CD4-positive, alpha-beta memory T cell (primary cell): ENCODE measurements at regions not wholly inside any gene's neighbourhood (a gene's known extent, or its start where the extent isn't known, plus 50 kb on each side); places are given as distances from the start of the nearest gene placed in this dataset.

Experiments used
- CTCF ChIA-PET: fragments of 350-600 bp; sonication (Branson Sonifier 250); formaldehyde crosslinking; loops from one replicate; lab custom pipeline; 2021; ENCODE audit warnings: inconsistent platforms; ENCODE audit not compliant: partially characterized antibody; lab: Charles Lee
- POLR2A ChIA-PET: fragments of 350-600 bp; sonication (Branson Sonifier 250); formaldehyde crosslinking; loops from one replicate; lab custom pipeline; 2021; ENCODE audit not compliant: partially characterized antibody; lab: Charles Lee
- DNase-seq, 5 donors: peaks; one replicate each; pipeline versions ENCODE4 v3.0.0 to v3.0.0-alpha.2; 2020 to 2022; ENCODE audit warnings: mixed read lengths in 1 of 5
- H3K27ac ChIP-seq: one replicate; pipeline ENCODE4 v1.7.0; 2013; ENCODE audit warnings: low read depth, low read length
- H3K27me3 ChIP-seq: 2 replicates; pipeline ENCODE4 v1.7.0; 2013; ENCODE audit warnings: mild to moderate bottlenecking, low read length, moderate library complexity; ENCODE audit not compliant: insufficient read depth
- H3K36me3 ChIP-seq: 2 replicates; pipeline ENCODE4 v1.7.0; 2013; ENCODE audit warnings: mild to moderate bottlenecking, low read length, moderate library complexity; ENCODE audit not compliant: insufficient read depth
- H3K4me1 ChIP-seq: 2 replicates; pipeline ENCODE4 v1.7.0; 2013; ENCODE audit warnings: mild to moderate bottlenecking, low read length, moderate library complexity; ENCODE audit not compliant: insufficient read depth
- H3K4me3 ChIP-seq, 2 donors: one replicate each; pipeline ENCODE4 v1.7.0; 2013; ENCODE audit warnings: low read length in 2 of 2, mild to moderate bottlenecking in 1 of 2
- H3K9me3 ChIP-seq, 2 donors: one replicate each; pipeline ENCODE4 v1.7.0; 2013; ENCODE audit warnings: low read length in 2 of 2, control low read depth in 1 of 2; ENCODE audit not compliant: control insufficient read depth in 1 of 2
- H3K27ac Mint-ChIP-seq, 7 donors: one replicate each; pipeline ENCODE4 v1.8.0; 2020 to 2021; ENCODE audit warnings: mixed read lengths in 7 of 7, mild to moderate bottlenecking in 6 of 7, inconsistent platforms in 3 of 7, moderate library complexity in 3 of 7
- H3K27me3 Mint-ChIP-seq, 2 donors: one replicate each; pipeline ENCODE4 v1.8.0; 2020 to 2021; ENCODE audit warnings: mixed read lengths in 2 of 2
- H3K36me3 Mint-ChIP-seq, 2 donors: one replicate each; pipeline ENCODE4 v1.8.0; 2020 to 2021; ENCODE audit warnings: mixed read lengths in 2 of 2, inconsistent platforms in 1 of 2, mild to moderate bottlenecking in 1 of 2
- H3K4me1 Mint-ChIP-seq, 4 donors: one replicate each; pipeline ENCODE4 v1.8.0; 2020 to 2021; ENCODE audit warnings: mixed read lengths in 4 of 4, mild to moderate bottlenecking in 1 of 4
- H3K4me3 Mint-ChIP-seq, 8 donors: one replicate each; pipeline ENCODE4 v1.8.0; 2020 to 2021; ENCODE audit warnings: mixed read lengths in 8 of 8, mild to moderate bottlenecking in 7 of 8, moderate library complexity in 6 of 8, inconsistent platforms in 3 of 8
- H3K9me3 Mint-ChIP-seq, 8 donors: one replicate each; pipeline ENCODE4 v1.8.0; 2020 to 2021; ENCODE audit warnings: mixed read lengths in 8 of 8, mild to moderate bottlenecking in 5 of 8, inconsistent platforms in 3 of 8, moderate library complexity in 1 of 8
- intact Hi-C: fragments of 100-400 bp; cut with micrococcal nuclease; formaldehyde crosslinking; loops from one replicate; pipeline ENCODE4 v1.15.1; 2023

- no peak for DNase-seq
- Histone ChIP-seq H3K27me3 (no peaks in the 10 kb centered on the region), H3K36me3 (no peaks in the 10 kb centered on the region), H3K9me3 (no peaks in the 10 kb centered on the region), H3K4me1 (no peaks in the 10 kb centered on the region), H3K27ac (no peak overlapping the region), H3K4me3 (no peak overlapping the region)
- Mint-ChIP-seq H3K4me1 (no peaks in the 10 kb centered on the region), H3K9me3 (no peaks in the 10 kb centered on the region), H3K36me3 (no peaks in the 10 kb centered on the region), H3K27me3 (peaks cover 1% of the 10 kb centered on the region in 2 donors), H3K4me3 (no peak overlapping the region), H3K27ac (no peak overlapping the region)
- intact Hi-C loops, result no loop called here
- ChIA-PET POLR2A (no interaction called here), CTCF (no interaction called here)
Observed at GRCh38 chr6:163675611-163676010, 261.1 kb downstream of the QKI start.

GRCh38 chr6:163672710-163673109 lies 258.2 kb downstream of the QKI start:
- Mint-ChIP-seq H3K36me3 (no peaks in the 10 kb centered on the region), H3K4me1 (peaks cover under 1 to 5% (median 2%) of the 10 kb centered on the region in 4 donors), H3K27ac (no peak overlapping the region), H3K4me3 (no peak overlapping the region), H3K27me3 (peaks cover 1% of the 10 kb centered on the region in 2 donors), H3K9me3 (no peaks in the 10 kb centered on the region)
- H3K27me3 ChIP-seq, result no peaks in the 10 kb centered on the region
- no peak for DNase-seq
- peaks cover 2% of the 10 kb centered on the region for H3K4me1 ChIP-seq
- no peak overlapping the region for H3K4me3 ChIP-seq
- no peaks in the 10 kb centered on the region for H3K36me3 ChIP-seq
- ChIA-PET CTCF (no interaction called here), POLR2A (no interaction called here)
- intact Hi-C loops, result no loop called here
- no peak overlapping the region for H3K27ac ChIP-seq
- no peaks in the 10 kb centered on the region for H3K9me3 ChIP-seq

GRCh38 chr6:163671791-163672190 lies 257.3 kb downstream of the QKI start:
- H3K36me3 Mint-ChIP-seq, result no peaks in the 10 kb centered on the region
- no peak overlapping the region for H3K4me3 Mint-ChIP-seq
- intact Hi-C loops, result no loop called here
- Histone ChIP-seq H3K9me3 (no peaks in the 10 kb centered on the region), H3K27me3 (no peaks in the 10 kb centered on the region), H3K36me3 (no peaks in the 10 kb centered on the region), H3K4me1 (peaks cover 5% of the 10 kb centered on the region), H3K27ac (no peak overlapping the region), H3K4me3 (no peak overlapping the region)
- peaks cover 1% of the 10 kb centered on the region in 2 donors for H3K27me3 Mint-ChIP-seq
- H3K4me1 Mint-ChIP-seq, result peaks cover 5 to 13% (median 8%) of the 10 kb centered on the region in 4 donors
- no peak overlapping the region for H3K27ac Mint-ChIP-seq
- ChIA-PET CTCF (no interaction called here), POLR2A (no interaction called here)
- no peaks in the 10 kb centered on the region for H3K9me3 Mint-ChIP-seq
- no peak for DNase-seq

- ChIA-PET POLR2A (no interaction called here), CTCF (no interaction called here)
- no peak overlapping the region for H3K27ac ChIP-seq
- no peaks in the 10 kb centered on the region for H3K36me3 Mint-ChIP-seq
- no peak for DNase-seq
- H3K9me3 ChIP-seq, result no peaks in the 10 kb centered on the region
- intact Hi-C loops, result no loop called here
- no peaks in the 10 kb centered on the region for H3K27me3 ChIP-seq
- peaks cover 5 to 16% (median 8%) of the 10 kb centered on the region in 4 donors for H3K4me1 Mint-ChIP-seq
- no peak overlapping the region for H3K4me3 Mint-ChIP-seq
- H3K27ac Mint-ChIP-seq, result no peak overlapping the region
- no peaks in the 10 kb centered on the region for H3K36me3 ChIP-seq
- H3K4me1 ChIP-seq, result peaks cover 5% of the 10 kb centered on the region
- H3K4me3 ChIP-seq, result no peak overlapping the region
- peaks cover 1% of the 10 kb centered on the region in 2 donors for H3K27me3 Mint-ChIP-seq
- H3K9me3 Mint-ChIP-seq, result no peaks in the 10 kb centered on the region
Observed at GRCh38 chr6:163671355-163671754, 256.8 kb downstream of the QKI start.

- intact Hi-C loops, result no loop called here
Observed at GRCh38 chr6:163670336-163670735, 255.8 kb downstream of the QKI start.

GRCh38 chr6:163668061-163668426 lies 253.5 kb downstream of the QKI start:
- intact Hi-C loops, result no loop called here
- H3K9me3 ChIP-seq, result no peaks in the 10 kb centered on the region
- Mint-ChIP-seq H3K27me3 (peaks cover 0 to 1% of the 10 kb centered on the region in 2 donors), H3K4me1 (peaks cover 5 to 16% (median 8%) of the 10 kb centered on the region in 4 donors), H3K4me3 (peak overlapping the region in 3 of 8 donors; percentile 14 to 49 (median 33)), H3K27ac (no peak overlapping the region), H3K9me3 (no peaks in the 10 kb centered on the region), H3K36me3 (no peaks in the 10 kb centered on the region)
- ChIA-PET CTCF (interaction anchor here (0.7 kb wide), 1 partner anchor 497 kb away, joined by 5 read pairs; no protein-coding TSS in a partner anchor), POLR2A (no interaction called here)
- peaks cover 5% of the 10 kb centered on the region for H3K4me1 ChIP-seq
- no peaks in the 10 kb centered on the region for H3K36me3 ChIP-seq
- no peak for DNase-seq
- no peaks in the 10 kb centered on the region for H3K27me3 ChIP-seq
- H3K27ac ChIP-seq, result no peak overlapping the region
- no peak overlapping the region for H3K4me3 ChIP-seq

More at GRCh38 chr6:163670336-163670735, 255.8 kb downstream of the QKI start:
- Mint-ChIP-seq H3K4me1 (peaks cover 5 to 16% (median 8%) of the 10 kb centered on the region in 4 donors), H3K4me3 (no peak overlapping the region), H3K36me3 (no peaks in the 10 kb centered on the region), H3K9me3 (no peaks in the 10 kb centered on the region), H3K27me3 (peaks cover 1% of the 10 kb centered on the region in 2 donors), H3K27ac (no peak overlapping the region)
- ChIA-PET POLR2A (no interaction called here), CTCF (no interaction called here)
- Histone ChIP-seq H3K4me3 (no peak overlapping the region), H3K27ac (no peak overlapping the region), H3K27me3 (no peaks in the 10 kb centered on the region), H3K9me3 (no peaks in the 10 kb centered on the region), H3K4me1 (peaks cover 5% of the 10 kb centered on the region), H3K36me3 (no peaks in the 10 kb centered on the region)
- no peak for DNase-seq

GRCh38 chr6:163667372-163668060 lies 253.0 kb downstream of the QKI start:
- Histone ChIP-seq H3K4me1 (peaks cover 5% of the 10 kb centered on the region), H3K4me3 (no peak overlapping the region), H3K9me3 (no peaks in the 10 kb centered on the region), H3K36me3 (no peaks in the 10 kb centered on the region), H3K27ac (no peak overlapping the region), H3K27me3 (no peaks in the 10 kb centered on the region)
- DNase-seq, result peak in 3 of 5 donors; percentile 2 to 5 (median 2)
- no peaks in the 10 kb centered on the region for H3K9me3 Mint-ChIP-seq
- H3K4me1 Mint-ChIP-seq, result peaks cover 5 to 16% (median 8%) of the 10 kb centered on the region in 4 donors
- ChIA-PET POLR2A (no interaction called here), CTCF (no interaction called here)
- peak overlapping the region in 4 of 8 donors; percentile 14 to 49 (median 36) for H3K4me3 Mint-ChIP-seq
- intact Hi-C loops, result no loop called here
- peak overlapping the region in 2 of 7 donors; percentile 1 to 40 for H3K27ac Mint-ChIP-seq
- H3K27me3 Mint-ChIP-seq, result peaks cover 0 to under 1% of the 10 kb centered on the region in 2 donors
- no peaks in the 10 kb centered on the region for H3K36me3 Mint-ChIP-seq
